ENCODE measurements at regions not wholly inside any gene's neighbourhood (a gene's known extent, or its start where the extent isn't known, plus 50 kb on each side); places are given as distances from the start of the nearest gene placed in this dataset.
"Not testable (repeated sequence)": the region's sequence is repeated elsewhere in the genome, so short reads cannot be mapped to it uniquely, and the experiment has no call there.

DNA sequence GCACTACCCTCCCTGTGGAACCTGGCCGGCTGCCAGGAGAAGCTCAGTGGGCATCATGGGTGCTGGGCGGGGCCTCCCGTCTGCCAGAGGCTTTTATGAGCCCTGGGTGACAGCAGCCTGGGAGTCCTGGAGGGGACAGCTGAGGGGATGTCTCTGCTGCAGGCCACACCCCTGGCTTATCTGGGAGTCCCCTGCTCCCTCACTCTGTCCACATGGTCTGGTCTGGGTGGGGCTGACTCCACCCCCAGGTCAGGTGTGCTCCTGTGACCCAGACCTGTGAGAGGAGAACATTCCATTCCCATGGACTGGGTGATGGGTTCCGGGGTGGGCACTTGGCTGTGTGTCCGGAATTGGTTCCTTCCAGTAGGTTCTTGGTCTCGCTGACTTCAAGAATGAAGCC lies 369.3 kb upstream of the SFSWAP start:
- DNase-seq (ENCODE audit: low read depth): not testable (repeated sequence)

DNA sequence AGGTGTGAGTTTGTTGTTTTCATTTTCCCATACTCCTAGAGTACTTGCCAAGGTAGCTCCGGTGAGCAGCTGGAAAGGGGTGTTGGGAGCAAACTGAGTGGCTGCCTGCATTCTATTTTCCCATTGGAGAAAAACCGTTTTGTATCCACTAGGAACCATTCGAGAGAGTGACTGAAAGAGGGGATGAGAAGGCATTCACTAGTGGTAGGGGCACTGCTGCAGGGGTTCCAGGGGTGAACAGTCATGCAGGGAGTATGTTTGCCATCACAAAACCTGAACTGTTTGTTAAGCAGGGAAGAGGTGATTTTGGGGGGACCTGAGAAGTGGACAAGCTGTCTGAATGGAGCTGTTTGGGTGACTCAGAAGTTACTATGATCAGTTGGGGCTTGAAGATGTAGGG lies 367.5 kb upstream of the SFSWAP start:
- DNase-seq (ENCODE audit: low read depth): not testable (repeated sequence)

DNA sequence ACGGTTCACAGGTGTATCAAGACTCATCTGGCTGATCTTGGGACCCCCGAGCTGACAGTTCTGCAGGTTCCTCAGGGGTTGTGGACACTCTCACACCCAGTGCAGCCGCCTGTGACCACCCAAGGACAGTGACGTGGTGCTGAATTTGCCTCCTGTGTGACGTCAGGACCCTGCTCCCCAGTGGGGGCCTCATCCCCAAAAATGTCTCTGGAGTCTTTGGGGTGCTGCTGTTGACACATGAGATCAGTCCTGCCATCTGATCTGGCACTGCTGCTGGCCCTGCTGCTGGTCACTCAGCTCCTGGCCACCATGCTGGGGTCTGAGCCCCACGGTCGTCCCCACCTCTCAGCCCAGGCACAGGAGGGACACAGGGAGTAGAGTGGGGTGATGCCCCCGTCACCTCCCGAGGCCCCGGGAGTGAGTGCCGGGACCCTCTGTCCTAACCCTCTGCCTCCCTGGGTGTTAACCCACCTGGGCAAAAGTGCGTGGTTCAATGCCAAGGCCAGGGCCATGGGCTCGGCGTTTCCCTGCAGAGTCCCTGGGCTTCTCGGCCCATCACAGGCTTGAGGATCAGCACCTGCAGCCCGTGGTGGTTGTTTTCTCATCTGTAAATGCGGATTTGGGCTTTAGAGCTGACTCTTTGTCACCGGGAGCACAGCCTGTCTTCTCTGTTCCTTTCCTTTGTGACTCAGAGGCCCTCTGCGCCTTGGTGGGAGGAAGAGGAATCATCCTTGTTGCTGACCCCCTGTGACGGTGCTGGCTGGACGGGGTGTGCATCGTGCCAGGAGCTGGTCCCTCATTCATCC lies 366.0 kb upstream of the SFSWAP start:
- not testable (repeated sequence) for DNase-seq (ENCODE audit: low read depth)

DNA sequence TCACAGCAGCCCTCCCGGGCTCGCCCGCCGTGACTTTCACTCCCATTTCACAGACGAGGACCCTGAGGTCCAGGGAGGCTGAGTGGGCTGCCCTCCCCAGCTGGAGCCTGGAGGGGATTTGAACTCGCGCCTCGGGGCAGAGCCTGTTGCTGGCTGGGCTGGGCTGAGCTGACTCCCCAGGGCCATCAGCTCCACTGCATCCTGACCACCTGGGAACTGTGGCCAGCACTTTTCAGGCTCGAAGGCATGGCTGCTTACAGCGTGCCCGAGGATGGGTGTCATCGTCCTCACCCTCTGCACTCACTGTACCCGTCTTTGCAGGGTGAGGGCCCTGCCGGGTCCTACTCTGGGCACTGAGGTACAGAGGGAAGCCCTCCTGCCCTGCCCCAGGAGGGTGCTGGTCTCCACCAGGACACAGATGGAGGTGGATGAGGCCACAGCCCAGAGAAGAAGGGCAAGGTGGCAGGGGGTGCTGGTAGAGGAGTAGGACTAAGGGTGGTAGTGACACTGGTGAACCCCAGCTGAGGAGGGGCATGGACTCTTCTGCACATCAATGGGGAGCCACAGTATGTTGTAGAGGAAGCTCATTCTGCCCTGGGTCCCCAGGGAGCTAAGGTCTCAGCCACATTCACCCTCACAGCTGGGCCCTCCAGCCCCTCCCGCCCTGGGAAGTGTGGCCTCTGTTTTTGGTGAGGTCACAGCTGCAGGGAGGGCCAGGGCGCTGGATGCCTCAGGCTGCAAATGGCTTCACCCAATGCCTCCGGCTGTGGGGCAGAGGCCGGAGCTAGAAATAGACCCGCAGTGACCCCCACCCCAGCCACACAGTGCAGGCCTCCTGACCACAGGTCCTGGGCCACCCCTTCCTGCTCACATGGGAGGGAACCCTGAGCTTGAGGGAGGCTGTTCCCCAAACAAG lies 365.1 kb upstream of the SFSWAP start:
- DNase-seq (ENCODE audit: low read depth): no peak

DNA sequence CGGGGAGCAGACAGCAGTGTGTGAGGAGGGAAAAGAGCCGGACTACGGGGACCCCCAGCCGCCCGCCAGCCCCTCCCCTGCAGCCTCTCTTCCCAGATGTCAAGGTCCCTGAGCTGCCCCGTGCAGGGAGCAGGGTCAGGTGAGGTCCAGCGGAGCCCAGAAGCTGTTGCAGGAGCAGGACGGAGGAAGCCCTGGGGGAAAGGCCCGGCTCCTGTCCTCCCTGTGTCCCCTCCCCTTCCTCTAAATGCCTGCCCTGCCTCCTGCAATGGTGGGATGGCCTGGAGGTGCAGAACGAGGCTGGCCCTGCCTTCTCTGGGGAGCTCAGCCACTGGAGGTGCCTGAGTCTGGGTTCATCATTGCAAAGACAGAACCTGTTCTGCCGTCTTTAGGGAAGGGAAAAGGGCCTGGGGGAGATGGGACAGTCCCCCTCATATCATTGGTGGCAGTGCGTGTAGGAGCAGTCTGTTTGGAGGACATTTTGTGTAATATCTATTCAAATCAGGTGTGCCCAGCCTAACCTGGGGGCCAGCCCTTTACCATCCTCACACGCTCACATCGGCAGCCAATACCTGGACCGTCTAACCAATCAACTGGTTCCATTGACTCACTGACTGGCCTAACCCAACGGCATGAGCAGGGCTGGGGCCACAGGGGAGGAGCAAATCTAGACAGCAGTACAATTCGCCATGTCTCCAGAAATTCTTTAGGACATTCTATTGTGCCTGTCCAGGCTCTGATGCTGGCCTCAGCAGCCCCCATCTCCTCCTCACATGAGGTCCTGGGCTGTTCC lies 364.1 kb upstream of the SFSWAP start:
- DNase-seq (ENCODE audit: low read depth): no peak

DNA sequence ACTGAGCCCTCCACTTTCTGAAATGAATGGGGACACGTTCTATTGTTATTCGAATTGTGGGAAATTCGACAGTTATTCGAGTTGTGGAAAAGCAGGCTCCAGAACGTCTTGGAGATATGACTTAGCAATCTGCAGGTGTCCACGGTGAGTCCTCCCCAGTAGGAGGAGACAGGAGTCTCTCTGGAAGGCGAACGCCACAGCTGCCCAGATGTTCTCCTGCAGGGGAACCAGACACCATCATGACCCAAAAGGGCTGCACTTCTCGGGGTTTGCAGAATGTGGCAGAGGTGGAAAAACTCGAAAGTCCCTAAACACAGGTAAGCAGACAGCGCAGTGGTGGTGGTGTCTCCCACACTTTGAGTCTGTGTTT lies 363.6 kb upstream of the SFSWAP start:
- DNase-seq (ENCODE audit: low read depth): no peak

DNA sequence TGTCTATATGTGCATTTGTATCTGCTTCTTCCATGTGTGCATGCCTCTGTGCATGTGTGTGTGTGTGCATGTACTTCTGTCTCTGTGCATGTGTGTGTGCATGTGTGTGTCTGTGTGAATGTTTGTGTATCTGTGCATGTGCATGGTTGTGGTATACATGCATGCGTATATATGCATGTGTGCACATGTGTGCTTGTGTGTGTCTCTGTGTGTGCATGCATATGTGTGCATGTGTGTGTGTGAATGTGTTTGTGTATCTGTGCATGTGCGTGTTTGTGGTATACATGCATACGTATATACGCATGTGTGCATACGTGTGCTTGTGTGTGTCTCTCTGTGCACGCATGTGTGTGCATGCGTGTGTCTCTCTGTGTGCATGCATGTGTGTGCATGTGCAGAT lies 363.2 kb upstream of the SFSWAP start:
- no peak for DNase-seq (ENCODE audit: low read depth)

DNA sequence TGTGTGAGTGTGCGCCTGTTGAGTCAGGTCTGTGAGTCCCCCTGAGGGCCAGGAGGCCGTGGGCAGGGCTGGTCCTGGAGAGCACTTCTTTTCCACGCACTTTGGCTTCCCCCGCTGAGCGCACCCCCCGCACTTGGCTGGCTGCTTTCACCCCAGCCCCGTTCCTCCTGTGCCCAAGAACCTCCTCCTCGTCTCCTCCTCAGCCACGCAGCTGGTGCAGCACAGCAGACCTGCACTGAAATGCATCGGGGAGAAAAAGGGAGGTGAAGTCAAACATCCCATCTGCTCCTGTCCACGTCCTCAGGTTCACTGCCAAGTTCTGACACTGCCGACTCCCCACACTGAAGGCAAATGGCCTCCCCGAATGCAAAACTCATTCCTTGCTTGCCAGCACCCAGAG lies 362.7 kb upstream of the SFSWAP start:
- no peak for DNase-seq (ENCODE audit: low read depth)

DNA sequence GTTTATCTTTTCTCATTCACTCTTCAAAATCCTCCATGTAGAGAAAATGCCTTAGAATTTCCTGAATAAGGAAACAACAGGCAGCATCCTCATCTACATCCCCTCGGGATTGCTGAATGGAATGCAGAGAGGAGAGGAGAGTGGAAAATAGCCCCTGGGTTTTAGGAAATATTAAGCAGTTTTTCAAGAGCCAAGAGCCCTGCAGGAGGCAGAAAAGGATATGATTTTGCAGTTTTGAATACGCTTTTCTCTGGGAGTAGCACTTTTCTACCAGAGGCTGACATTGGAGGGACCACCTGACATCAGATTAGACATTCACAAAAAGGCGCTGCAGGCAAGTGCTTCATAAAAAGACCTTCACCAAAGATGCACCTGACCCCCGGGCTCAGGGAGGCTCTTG lies 362.2 kb upstream of the SFSWAP start:
- no peak for DNase-seq (ENCODE audit: low read depth)

DNA sequence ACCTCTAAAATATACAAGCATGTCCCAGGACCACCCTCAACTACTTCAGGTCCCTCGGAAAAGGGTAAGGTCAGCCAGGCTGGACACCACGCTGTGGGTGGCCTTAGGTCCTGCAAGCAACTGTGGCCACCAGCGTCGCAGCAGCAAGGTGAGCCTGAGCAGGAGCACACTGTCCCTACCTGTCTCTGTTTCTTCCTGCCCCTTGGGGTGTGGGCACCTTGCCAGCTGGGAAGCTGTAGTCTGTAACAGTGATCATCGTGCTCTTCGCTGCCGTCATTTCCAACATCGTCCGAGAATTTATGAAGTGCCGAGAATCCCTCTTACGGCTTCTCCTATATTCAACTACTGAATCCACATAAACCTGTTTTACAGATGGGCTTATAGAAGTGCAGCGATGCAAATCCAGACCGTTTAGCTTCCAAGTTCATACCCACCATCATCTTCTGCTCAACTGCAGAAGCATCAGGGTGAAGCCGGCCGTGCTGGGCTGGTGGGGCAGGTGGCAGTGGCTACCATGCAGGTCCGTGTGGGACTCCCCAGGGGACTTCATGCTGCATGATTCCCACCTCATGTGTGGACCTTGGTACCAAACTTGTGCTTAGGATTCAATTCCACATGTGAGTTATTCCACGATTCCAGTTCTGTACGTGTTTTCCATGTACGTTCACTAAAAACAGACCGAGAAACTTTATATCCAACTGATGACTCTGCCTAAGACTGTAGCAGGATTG lies 361.3 kb upstream of the SFSWAP start:
- no peak for DNase-seq (ENCODE audit: low read depth)

DNA sequence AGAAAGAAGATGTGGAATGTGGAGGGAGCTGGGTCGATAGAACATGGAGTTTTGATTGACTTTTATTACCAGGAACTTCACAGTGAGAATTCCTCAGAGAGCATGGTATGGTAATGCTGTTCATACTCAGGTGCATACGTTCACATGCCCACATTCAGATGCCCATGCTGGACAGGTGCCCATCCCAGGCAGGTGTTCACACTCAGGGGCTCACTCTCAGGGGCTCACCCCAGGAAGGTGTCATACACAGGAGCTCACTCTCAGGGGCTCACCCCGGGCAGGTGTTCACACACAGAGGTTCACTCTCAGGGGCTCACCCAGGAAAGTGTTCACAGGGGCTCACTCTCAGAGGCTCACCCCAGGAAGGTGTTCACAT lies 360.0 kb upstream of the SFSWAP start:
- DNase-seq (ENCODE audit: low read depth): no peak

DNA sequence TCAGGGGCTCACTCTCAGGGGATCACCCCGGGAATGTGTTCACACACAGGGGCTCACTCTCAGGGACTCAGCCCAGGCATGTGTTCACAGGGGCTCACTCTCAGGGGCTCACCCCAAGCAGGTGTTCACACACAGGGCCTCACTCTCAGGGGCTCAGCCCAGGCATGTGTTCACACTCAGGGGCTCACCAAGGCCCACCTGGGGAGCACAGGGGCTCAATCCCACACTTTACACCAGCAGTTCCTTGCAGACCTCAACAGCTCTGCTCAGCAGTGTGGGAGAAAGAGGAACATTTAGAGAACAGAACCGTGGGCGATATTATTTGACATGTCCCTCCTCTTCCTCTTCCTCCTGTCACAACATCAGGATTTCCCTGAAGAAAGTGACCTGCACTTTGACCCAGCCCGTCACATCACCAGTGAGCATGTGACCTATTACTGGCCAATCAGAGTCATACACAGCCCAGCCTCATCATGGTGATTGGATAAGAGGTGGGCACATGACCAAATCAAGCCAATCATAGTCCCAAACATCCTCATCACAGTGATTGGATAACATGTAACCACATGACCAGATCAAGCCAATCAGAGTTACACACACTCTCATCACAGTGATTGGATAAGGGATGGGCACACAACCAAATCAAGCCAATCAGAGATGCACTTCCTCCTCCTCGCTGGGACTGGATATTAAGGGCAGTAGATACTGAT lies 359.4 kb upstream of the SFSWAP start:
- no peak for DNase-seq (ENCODE audit: low read depth)

DNA sequence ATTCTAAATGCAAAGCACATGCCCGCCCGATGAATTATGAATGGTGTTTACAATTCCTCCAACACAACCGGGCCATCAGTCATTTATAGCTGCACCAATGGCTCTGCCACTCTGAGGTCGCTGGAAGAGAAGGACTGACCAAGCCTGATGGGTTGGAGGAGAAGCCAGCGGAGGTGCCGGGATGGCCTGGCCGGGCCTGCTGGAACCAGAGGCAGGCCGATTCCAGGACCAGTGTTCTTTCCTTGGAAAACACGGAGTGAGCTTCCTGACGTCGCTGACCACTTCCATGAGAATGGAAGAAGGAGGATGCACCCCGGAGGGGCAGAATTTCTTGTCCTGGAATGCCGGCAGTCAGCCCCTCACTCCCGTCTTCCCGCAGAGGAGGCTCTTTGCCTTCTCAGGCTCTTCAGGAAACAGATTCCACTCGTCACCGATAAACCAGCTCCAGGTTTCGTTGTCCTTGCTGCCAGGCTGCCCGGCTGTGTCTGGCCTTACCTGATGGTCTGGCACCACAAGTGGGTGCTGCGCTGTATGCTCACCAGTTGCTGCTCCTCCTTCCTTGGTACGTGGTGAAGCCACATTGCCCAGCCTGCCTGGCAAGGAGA lies 358.5 kb upstream of the SFSWAP start:
- DNase-seq (ENCODE audit: low read depth): no peak

DNA sequence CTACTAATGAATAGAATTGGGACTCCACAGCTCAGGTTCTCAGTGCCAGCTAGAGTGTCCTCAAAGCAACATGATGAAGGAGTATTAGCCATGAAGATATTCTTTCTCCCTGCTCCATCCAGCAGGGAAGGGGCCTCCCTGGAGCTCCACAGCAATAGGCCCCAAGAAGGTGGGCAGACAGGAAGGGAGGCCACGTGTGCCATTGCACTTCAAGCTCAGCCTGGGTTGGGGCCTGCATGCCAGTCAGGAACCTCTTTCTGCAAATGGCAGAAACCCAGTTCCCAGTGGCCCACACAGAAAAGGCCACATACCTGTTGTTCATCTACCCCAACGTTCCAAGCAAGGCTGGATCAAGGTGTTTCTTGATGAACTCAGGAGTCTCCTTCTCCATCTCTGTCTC lies 357.5 kb upstream of the SFSWAP start:
- DNase-seq (ENCODE audit: low read depth): no peak

DNA sequence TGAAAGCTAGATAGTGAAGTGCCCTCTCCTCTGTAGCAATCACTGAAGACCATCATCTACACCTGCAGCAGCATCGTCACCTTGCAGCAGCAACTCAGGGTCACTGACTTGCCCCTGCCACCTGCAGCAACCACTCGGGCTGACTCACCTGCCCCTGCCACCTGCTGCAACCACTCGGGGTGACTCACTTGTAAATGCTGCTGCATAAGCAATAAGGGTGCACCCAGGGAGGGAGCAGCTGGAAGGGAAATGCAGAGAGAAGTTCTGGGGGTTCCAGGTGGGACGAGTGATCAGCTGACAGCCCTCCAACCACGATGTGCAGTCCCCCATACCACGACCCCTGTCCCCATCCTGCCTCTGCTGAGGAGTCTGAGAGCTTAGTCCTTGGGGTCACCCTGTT lies 357.1 kb upstream of the SFSWAP start:
- DNase-seq (ENCODE audit: low read depth): no peak

DNA sequence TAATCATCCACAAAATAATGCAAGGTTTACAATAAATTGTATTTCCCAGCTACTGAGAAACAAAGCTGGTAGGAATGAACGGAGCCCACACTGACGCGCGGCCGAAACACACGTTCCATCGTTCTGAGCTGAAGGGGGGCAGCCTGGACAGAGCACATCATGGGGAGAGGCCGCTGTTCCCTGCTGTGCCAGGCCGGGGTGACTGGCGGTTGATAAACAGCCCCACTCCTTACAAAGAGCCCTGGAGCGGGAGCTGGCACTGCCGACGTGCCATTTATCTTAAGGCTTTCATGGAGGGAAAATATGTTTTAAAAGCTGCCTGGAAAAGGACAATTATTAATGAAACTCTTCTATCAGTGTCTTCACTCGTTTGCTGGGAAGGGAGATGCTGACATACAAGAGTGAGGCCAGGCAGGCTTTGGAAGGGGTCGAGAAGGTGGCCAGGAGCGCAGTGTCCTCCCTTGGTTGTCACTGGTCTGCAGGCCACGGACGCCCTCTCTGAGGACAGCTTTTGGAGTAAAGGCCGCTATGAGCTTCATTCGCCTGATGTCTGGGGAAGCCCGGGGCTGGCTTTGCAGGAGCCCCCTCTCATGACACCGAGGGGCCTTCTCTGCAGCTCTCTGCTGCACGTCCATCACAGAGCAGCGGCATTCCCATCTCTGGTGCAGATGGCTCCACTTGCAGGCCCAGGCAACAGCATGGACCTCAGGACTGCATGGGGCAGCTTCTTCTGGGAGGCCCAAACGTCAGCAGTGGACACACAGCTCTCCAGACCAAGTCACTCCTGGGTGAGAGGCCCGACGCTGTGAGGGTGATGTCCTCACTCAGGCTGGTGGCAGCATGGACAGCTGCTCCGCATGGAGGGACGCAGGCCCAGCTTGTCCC lies 355.3 kb upstream of the SFSWAP start:
- DNase-seq (ENCODE audit: low read depth): no peak

DNA sequence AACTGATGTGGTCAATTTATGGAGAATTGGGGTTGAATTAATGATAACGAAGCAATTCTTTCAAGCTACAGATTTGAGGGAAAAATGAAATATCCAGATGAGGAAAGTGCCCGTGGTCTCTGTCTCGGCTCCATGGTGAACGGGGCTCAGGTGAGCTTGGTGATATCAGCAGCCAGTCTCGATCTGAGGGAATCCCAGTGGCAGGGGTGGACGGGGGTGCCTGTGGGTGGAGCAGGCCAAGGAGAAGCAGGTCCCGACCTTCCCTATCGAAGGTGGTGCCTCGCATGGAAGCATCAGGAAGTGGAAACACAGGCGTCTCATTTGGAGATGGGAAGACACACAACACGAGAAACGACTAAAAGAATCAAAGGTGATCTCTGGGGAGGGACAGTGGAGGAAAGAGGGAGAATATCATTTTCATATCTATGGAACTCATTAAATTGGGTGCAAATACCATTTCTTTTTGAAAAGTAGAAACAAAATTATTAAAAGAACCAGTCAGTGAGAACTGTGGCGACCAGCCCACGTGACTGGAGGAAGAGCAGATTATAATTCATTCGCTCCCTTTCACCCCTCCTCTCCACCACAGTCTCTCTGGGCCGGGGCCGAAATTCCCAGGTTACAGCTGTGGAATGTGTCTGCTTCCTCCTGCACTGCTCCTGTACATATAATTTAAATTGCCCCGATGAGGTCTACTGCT lies 354.3 kb upstream of the SFSWAP start:
- DNase-seq (ENCODE audit: low read depth): no peak

DNA sequence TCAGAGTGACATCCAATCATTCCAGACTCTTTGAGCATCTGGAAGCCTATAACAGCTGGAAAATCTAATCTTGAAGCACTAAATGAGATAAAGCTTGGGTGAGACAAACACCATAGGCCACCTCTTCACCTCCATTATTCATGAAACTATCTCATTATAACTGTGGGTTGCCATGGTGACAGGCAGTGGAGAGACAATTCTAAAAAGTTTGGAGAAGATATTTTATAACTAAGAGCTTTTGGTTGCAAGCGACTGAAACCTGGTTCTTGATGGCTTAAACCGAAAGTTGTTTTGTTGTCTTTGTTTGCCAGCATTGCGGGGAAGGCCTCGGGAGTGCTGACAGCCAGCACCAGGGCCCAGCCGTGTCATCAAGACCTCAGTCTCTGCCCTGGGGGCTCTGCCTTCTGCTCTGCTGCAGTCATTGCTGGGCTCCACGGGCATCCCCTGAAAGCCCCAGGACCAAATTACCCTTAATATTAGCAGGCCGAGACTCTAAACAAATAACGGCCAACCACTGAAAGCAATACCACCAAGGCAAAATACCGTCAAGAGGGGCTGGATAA lies 353.6 kb upstream of the SFSWAP start:
- DNase-seq (ENCODE audit: low read depth): no peak

DNA sequence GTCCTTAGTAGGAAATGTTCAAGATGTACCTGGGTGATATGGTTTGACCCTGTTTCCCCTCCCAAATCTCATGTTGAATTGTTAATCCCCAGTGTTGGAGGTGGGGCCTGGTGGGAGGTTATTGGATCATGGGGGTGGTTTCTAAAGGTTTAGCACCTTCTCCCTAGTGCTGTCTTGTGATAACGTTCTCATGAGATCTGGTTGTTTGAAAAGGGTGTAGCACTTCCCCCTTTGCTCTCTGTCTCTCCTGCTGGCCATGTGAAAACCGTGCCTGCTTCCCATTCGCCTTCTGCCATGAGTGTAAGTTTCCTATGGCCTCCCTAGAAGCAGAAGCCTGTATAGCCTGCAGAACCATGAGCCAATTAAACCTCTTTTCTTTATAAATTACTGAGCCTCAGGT lies 353.0 kb upstream of the SFSWAP start:
- no peak for DNase-seq (ENCODE audit: low read depth)

Data from EH (cell line).